ENCODE measurements at regions not wholly inside any gene's neighbourhood (a gene's known extent, or its start where the extent isn't known, plus 50 kb on each side); places are given as distances from the start of the nearest gene placed in this dataset.

DNA sequence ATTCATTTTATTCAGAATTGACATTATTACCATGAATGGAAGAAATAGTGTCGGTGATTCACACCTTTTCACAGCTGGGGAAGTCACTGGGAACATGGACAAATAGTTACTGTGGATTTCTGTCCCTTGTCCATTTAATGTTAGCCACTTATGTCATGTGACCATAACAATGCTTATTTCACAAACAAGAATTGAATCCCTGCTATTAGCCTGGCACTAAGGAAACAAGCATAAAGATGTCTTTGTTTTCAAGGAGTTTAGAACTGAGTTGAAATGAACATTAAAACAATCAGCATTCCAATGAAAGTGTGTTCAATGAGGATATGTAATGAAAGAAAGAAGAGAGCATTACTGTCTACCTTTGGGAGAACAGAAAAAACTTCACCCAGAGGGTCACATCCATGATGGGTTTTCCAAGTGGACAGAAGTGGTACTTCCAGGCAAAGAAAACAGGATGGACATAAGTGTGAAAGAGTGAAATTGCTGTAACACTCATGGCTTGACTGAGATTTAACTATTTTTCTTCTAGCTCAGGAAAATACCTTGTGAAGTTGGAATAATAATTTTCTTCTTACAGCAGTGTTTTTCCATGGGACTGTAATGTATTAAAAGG is 324.5 kb upstream of the UBE2E3 start:
- no peak for DNase-seq
- Histone ChIP-seq H3K27ac (no peak overlapping the region), H3K27me3 (no peaks in the 10 kb centered on the region), H3K36me3 (no peaks in the 10 kb centered on the region), H3K4me3 (no peak overlapping the region), H3K4me1 (no peaks in the 10 kb centered on the region), H3K9me3 (no peaks in the 10 kb centered on the region)
- TF ChIP-seq POLR2A (IDR thresholded peaks at IDR 0.05), result no peak
- TF ChIP-seq, protein P1, sequence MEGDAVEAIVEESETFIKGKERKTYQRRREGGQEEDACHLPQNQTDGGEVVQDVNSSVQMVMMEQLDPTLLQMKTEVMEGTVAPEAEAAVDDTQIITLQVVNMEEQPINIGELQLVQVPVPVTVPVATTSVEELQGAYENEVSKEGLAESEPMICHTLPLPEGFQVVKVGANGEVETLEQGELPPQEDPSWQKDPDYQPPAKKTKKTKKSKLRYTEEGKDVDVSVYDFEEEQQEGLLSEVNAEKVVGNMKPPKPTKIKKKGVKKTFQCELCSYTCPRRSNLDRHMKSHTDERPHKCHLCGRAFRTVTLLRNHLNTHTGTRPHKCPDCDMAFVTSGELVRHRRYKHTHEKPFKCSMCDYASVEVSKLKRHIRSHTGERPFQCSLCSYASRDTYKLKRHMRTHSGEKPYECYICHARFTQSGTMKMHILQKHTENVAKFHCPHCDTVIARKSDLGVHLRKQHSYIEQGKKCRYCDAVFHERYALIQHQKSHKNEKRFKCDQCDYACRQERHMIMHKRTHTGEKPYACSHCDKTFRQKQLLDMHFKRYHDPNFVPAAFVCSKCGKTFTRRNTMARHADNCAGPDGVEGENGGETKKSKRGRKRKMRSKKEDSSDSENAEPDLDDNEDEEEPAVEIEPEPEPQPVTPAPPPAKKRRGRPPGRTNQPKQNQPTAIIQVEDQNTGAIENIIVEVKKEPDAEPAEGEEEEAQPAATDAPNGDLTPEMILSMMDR (IDR thresholded peaks at IDR 0.05), result peak in 1 of 6 experiments; percentile 19

DNA sequence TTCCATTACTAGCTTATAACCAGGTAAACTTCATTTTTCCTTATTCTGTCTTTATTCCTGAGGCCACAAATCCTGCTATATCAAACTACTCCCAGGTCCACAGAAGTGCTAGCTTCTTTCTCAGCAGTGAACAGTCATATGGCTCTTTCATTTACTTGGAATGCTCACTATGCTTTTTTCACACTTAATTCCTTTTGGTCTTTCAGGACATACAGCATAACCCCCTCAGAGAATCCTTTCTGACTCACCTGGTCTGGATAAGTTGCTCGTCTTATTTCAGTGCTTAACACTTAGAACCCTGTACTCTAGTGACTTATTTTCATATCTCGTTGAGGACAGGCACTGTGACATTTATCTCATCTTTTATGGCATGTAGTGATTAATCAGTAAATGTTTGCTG is 325.0 kb upstream of the UBE2E3 start:
- no peak for TF ChIP-seq POLR2A (IDR thresholded peaks at IDR 0.05)
- TF ChIP-seq, protein P1 (IDR thresholded peaks at IDR 0.05), result no peak
- no peaks in the 10 kb centered on the region for H3K36me3 ChIP-seq

DNA sequence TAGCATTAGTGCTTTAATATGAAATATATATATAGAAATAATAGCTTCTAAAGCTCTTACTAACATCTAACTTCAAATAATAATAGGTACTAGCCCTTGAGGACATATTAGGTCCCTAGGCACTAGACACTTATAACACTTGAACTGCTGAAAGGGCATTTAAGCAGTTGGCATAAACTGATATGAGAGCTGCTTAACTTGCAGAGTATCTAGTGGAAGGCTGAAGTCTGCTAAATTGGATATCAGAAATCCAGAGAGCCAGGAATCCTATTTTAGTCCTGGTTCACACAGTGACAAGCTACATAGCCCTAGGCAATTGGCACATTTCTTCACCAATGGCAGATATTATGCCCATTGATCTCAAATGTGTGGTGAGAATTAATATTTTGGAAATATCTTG is 326.9 kb upstream of the UBE2E3 start:
- H3K4me3 ChIP-seq, result no peak overlapping the region
- H3K27ac ChIP-seq, result no peak overlapping the region
- H3K27me3 ChIP-seq, result no peaks in the 10 kb centered on the region
- no peak for DNase-seq
- TF ChIP-seq, protein P1 (IDR thresholded peaks at IDR 0.05), result no peak
- no peak for TF ChIP-seq POLR2A (IDR thresholded peaks at IDR 0.05)
- H3K4me1 ChIP-seq, result no peaks in the 10 kb centered on the region
- no peaks in the 10 kb centered on the region for H3K36me3 ChIP-seq
- H3K9me3 ChIP-seq, result no peaks in the 10 kb centered on the region

More for the DNA sequence above, 325.0 kb upstream of the UBE2E3 start:
- Histone ChIP-seq H3K27ac (no peak overlapping the region), H3K4me1 (no peaks in the 10 kb centered on the region), H3K4me3 (no peak overlapping the region), H3K9me3 (no peaks in the 10 kb centered on the region), H3K27me3 (no peaks in the 10 kb centered on the region)
- DNase-seq, result no peak

DNA sequence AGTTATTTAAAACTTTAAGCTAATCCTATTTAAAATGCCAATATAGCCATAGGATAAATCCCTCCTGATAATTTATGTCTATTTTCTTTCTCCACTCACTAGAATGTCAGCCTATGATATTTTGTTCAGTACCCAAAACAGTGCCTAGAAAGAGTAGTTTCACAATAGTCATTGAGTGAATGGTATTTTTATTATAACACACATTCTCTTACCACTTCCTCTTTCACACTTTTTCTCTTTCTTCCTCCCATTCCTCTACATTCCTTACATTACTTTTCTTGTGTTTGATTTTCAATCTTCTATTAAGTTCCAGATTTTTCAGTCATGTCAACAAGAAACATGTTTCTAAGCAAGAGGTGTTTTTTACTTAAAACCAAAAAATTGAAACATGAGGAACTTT is 327.6 kb upstream of the UBE2E3 start:
- Histone ChIP-seq H3K4me1 (no peaks in the 10 kb centered on the region), H3K27ac (no peak overlapping the region), H3K9me3 (no peaks in the 10 kb centered on the region), H3K27me3 (no peaks in the 10 kb centered on the region), H3K36me3 (no peaks in the 10 kb centered on the region), H3K4me3 (no peak overlapping the region)
- no peak for DNase-seq
- no peak for TF ChIP-seq POLR2A (IDR thresholded peaks at IDR 0.05)
- TF ChIP-seq, protein P1 (IDR thresholded peaks at IDR 0.05), result no peak

DNA sequence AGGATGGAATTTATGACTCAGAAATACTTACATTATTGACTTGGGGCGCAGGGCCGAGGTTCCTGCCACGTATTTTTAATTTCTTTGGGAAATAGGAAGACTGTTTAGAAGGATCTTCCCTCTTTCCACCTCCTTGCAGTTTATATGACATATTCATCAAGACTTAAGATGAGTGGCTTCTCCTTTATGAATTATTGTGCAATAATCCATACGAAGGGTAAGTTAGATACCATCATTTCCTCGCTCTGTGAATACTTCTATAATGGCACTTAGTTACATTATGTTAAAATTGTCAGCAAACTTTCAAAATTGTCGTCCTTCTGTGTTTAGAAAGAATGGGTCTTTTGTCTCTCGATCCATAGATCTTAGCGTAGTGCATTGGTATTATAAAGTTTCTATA is 328.8 kb upstream of the UBE2E3 start:
- Histone ChIP-seq H3K4me3 (no peak overlapping the region), H3K9me3 (no peaks in the 10 kb centered on the region), H3K27me3 (no peaks in the 10 kb centered on the region), H3K27ac (no peak overlapping the region), H3K36me3 (no peaks in the 10 kb centered on the region), H3K4me1 (no peaks in the 10 kb centered on the region)
- DNase-seq, result no peak
- TF ChIP-seq POLR2A (IDR thresholded peaks at IDR 0.05), result no peak
- TF ChIP-seq, protein P1 (IDR thresholded peaks at IDR 0.05), result no peak

DNA sequence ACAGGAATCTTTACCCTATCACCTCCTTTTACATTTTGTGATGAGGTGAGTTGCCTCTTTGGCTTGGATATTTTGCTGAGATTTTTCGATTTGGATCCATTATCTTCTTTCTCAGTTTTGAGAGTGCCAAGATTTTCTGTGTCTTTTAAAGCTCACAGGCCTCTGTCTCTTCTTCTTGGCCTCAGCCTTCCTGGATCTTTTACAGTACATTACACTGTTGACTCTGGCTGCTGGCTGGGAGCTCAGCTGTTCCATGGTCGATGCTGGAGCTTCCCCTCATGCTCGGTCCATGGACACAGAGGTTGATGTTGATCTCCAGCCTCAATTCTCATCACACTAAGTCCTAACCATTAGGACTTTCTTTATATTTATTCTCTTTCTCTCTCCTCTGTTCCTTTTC is 332.8 kb upstream of the UBE2E3 start:
- TF ChIP-seq, protein P1 (IDR thresholded peaks at IDR 0.05), result no peak
- TF ChIP-seq POLR2A (IDR thresholded peaks at IDR 0.05), result no peak
- Histone ChIP-seq H3K4me3 (no peak overlapping the region), H3K27ac (no peak overlapping the region), H3K27me3 (no peaks in the 10 kb centered on the region), H3K36me3 (no peaks in the 10 kb centered on the region), H3K4me1 (no peaks in the 10 kb centered on the region), H3K9me3 (no peaks in the 10 kb centered on the region)
- no peak for DNase-seq

Measured in Peyer's patch (tissue), 4 donors.